NOMO-1 treated with dmso at 0.1 percent for 144 hours (cell line): ENCODE measurements at regions not wholly inside any gene's neighbourhood (a gene's known extent, or its start where the extent isn't known, plus 50 kb on each side); places are given as distances from the start of the nearest gene placed in this dataset.
"Not testable (repeated sequence)": the region's sequence is repeated elsewhere in the genome, so short reads cannot be mapped to it uniquely, and the experiment has no call there.

ENCODE experiments used
- DNase-seq: peaks from one replicate; lab custom pipeline; 2025; ENCODE audit not compliant: unreplicated experiment; lab: John Stamatoyannopoulos, UW

DNA sequence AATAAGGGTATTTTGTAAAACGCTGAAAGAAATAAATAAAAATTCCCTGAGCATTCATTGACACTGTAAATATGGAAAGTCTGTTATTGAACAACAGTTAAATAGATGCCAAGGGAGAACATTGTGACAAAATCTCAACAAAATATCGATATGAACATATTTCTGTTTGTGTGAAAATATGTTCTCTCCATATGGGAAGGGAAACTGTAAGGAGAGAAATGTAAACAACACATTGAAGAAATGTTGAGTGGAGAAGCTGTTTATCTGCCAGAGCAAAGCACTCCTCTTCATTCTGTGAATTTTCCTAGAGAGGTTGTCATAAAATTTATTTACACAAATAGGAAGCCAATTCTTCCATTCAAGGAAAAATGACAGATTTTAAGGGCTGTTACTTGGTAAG lies 57.1 kb upstream of the EOMES start:
- no peak for DNase-seq

DNA sequence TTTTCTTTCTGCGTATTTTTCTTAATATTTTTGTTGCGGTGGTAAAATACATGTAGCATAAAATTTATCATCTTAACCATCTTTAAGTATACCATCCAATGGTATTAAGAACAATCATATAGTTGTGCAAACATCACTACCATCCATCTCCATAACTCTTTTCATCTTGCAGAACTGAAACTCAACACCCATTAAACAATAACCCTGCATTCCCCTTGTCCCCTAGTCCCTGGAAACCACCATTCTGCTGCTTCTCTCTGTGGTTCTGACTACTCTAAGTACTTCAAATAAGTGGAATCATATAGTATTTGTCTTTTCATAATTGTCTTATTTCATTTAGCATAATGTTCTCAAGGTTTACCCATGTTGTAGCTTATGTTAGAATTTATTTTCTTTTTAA lies 67.3 kb upstream of the EOMES start:
- no peak for DNase-seq

DNA sequence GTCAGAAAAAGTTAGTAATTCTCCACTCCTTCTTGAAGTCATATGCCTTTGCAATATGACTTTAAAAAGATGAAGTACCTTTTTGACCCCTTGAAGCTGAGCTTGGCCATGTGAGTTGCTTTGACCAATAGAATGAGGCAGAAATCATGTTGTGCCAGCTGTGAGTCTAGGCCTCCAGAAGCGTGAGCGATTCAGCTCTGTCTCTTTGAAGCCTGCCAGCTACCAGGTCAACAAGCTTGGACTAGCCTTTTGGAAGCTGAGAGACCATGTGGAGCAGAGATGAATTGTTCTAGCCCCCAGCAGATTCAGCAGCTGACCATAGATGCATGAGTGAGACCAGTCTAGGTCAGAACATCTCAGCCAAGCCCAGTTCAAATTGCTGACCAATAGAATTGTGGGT lies 69.8 kb upstream of the EOMES start:
- no peak for DNase-seq

DNA sequence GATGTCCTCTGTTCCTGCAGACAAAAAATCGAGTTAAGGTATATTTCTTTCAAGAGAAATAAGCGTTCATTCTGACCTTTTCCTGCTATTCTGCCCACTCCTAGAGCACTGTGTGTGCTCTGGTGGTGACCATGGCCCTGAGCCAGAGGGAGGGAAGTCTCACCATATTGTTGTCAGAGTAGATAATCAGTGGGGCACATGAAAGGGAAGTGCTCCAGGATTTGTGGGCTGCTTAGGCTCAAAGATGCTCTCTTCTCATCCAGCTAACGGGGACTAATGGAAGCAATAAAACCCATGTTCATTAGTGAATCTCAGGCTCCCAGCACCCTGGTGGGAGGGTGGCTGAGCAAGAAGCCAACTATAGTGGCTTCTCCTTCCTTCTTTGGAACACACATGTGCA lies 70.7 kb upstream of the EOMES start:
- no peak for DNase-seq

DNA sequence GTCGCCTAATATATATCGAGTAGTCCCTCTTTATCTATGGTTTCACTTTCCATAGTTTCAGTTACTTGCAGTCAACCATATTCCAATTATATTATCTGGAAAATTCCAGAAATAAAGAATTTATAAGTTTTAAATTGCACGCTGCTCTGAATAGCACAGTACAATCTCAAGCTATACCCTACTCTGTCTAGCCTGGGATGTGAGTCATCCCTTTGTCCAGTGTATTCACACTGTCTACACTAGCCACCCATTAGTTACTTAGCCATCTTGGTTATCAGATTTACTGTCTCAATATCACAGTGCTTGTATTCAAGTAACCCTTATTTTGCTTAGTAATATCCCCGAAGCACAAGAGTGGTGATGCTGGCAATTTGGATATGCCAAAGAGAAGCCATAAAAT lies 72.1 kb upstream of the EOMES start:
- no peak for DNase-seq

DNA sequence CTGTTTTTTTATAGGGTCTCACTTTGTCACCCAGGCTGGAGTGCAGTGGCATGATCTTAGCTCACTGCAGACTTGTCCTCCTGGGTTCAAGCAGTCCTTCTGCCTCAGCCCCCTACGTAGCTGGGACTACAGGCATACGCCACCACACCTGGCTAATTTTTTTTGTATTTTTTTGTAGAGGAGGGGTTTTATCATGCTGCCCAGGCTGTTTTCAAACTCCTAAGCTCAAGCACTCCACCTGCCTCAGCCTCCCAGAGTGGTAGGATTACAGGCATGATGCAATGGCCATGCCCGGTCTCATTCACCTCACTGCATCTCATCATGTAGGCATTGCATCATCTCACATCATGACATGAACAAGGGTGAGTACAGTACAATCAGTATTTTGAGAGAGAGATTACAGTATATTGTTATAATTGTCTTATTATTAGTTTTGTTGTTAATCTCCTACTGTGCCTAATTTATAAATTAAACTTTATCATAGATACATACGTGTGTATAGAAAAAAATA lies 74.3 kb upstream of the EOMES start:
- DNase-seq = no peak

DNA sequence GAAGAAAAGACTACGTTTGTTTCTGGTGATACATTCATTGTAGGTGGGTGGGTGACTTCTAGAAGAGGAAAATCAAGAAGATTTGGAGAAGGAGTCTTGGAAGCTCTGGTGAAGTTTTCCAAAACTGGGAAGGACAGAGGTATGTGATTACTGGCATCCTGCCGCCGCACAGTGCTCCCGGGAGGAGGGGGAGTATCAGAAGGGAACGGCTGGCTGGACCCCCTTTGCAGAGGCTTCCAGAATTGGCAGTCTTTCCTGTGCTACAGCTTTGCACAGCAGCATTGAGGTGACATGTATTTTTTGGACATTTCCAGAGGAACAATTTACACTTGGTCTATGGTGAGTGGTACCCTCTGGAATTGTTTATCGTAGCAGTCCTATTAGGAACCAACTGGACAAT lies 75.7 kb upstream of the EOMES start:
- no peak for DNase-seq

DNA sequence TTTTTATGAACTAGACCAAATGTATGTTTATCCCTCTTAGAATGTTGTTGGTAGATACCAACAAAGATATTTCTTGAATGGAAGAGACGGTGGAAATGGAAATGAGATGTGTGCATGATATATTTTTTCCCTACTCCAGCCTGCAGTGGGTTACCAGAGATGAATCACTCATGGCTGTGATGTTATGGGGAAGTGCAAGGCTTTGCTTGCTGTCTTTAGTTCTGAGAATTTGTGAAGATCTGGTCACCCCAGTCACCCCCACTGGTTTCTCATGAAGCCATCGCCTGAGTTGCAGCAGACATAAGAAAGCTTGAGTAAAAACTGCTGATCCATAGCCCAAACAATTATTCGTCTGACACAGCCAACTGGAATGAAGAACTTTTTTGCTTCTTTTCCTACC lies 78.1 kb upstream of the EOMES start:
- DNase-seq = no peak

DNA sequence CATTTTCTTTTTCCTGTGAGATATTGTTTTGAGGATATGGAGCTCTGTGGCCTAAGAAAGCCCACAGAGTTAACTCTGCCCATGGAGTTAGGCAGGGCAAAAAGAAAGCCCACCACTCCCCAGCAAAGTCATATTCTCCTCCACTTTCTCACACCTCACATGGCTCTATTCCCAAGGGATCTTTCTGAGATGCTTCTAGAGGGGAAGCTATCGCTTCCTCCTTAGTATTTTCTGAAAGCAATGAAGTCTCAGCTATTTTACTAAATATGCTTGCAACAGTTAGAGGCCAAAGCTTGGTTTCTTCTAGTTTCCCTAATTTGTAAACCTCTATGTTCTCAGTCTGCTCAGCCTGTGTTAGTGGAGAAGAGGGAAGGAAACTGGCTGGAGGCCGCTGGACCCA lies 80.3 kb upstream of the EOMES start:
- no peak for DNase-seq

DNA sequence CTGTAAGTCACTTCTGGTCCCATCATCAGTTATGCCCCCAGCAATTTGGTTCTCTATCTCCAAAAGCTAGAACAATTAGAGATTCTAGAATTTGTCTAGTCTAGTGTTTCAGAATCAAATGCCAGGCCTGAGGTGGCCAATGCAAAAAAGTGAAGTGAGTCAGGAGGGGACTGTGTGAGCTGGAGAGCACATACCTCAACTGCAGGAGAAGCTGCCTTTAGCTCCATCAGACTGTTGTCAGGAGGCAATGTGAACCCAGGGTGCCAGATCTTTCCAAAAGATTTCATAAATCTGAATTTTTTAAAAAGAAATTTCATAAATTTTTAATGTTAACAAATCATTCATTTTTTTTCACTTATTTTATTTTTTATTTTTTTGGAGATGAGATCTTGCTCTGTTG lies 80.7 kb upstream of the EOMES start:
- no peak for DNase-seq

DNA sequence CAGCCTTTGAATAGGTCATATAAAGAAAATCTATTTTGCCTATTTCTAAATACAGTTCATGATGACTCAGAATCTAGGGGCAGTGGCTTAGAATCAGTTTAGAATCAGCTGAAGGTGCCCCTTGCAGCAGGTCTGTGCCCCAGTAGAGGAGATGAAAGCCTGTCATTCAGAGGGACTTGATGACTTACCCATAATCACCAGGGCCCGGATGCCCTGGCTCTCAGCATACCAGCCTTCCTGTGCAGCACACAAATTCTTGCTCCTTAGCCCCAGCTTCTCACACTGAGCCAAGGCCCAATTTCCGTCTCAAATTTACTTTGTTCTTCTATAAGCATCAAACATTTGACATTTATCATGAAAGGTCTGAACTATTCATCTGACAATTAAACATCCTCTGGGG lies 83.2 kb upstream of the EOMES start:
- DNase-seq = no peak

DNA sequence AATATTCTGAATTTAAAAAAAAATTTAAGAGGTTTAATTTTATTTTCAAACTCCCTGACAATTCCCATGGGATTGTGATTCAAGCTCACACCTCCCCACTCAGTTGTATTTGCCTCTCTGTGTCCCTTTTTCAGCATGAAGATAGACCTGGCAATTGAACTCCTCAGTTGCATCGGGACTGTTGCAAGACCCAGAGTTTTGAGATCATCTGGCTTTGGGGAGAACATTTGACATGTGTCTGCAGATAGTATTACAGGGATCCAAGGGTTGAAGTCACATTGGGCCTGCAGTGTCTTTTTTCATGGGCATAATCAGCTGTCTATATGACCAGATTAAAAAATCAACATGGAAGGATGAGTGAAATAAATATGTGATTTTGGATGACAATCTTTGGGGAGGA lies 91.1 kb upstream of the EOMES start:
- no peak for DNase-seq

DNA sequence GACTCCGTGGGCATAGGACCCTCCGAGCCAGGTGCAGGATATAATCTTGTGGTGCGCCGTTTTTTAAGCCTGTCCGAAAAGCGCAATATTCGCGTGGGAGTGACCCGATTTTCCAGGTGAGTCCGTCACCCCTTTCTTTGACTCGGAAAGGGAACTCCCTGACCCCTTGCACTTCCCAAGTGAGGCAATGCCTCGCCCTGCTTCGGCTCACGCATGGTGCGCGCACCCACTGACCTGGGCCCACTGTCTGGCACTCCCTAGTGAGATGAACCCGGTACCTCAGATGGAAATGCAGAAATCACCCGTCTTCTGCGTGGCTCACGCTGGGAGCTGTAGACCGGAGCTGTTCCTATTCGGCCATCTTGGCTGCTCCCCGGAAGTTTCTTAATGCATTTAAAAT lies 99.5 kb upstream of the EOMES start:
- not testable (repeated sequence) for DNase-seq

DNA sequence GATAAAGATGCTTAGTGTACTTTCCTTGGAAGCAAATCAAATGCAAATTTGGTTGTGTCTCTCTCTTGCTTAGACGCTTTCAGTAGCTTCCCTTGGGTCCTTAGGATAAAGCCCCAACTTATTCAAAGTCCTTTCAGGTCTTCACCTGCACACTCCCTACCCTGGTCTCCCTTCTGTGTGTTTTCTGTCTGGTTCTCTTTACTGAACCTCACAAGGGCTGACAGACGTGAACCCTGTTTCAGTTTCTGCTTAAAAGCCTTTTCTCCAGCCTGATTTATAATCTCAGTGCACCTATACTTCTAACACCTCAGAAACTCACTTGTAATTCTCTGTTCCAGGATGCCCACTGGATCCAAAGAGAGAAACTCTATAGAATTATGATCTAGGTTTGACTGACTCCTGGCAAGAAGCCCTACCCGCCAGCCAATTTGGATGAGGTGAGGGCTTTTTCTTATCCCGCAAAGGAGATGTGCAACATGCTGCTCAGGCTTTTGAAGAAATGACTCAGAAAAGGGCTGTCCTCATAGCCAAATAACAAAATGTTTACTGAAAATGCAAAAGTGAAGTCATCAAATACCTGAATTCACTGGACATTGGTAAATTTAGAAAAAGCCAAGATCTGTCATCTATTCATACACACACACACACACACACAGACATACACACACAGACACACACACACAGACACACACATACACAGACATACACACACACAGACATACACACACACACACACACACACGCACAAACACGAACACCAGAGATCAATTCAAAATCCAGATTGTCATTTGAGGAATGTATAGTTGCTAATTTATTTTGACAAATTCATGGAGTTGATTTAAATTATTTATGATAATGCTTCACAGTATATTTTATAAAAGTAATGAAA lies 102.4 kb upstream of the EOMES start:
- no peak for DNase-seq

DNA sequence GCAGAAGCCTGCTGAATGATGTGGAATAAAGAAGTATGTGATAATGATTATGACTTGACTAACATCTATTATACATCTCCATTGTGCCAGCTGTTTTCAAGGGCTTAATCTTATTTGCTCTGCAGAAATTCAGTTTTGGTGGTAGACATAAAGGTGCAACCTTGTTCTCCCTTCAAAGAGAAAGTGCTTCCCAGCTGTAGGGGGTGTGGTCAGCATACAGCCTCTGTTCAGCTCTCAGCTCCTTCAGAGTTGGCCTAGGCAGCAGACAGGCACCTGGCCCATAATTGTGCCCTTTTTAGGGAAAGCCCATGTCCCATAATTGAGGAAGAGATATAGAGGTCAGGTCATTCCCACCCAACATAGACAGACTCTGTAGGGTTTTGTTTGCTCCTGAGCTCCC lies 104.3 kb upstream of the EOMES start:
- no peak for DNase-seq

DNA sequence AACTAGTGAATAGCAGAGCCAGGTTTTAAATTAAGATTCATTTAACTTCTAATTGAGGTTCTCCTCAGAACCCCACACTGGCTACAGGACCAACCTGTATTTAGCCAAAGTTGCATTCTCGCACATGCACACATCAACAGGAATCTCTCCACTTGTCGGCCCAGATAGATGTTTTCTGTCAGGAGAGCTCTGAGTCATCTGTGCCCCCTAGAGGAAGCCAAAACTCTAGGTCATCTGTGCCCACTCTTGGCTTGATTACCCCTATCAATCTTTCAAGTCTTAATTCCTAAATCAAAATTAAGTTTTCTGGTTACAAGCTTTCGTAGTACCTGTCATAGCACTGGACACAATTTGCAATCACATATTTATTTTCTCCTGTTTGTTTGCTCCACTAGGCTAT lies 104.9 kb upstream of the EOMES start:
- no peak for DNase-seq

DNA sequence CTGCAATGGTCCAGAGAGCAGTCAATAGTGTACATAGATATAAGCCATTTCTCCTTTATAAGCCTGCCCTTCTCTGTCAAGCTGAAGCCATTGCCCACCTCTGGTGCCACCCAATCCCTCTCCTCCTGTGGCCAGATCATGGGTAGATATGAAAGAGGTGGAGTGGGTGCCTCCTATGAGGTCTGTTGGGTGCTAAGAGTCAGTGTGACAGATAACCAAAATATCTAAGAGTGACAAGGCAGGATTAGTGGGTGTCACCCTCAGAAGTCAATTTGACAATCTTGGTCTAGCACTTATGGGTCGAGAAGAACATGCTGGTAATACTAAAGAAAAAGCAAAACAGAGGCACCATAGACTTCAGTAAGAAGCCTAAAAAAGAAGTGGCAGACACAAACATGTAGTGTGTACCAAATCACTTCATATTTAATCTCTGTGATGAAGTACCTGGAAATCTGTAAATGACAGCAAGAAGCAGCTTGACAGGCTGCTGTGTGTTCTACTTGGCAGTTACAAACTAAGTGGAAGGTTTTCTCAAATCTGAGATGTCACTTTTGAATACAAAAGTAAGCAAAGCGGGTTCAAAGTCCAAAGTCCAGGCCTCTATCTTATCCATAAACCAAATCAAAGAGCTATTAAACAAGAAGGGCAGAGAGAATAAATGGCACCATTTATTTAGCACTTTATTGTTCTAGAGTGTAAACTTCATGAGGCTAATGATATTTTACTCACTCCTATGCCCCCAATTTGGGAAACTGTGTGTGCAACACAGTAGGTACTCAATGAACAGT lies 118.9 kb upstream of the EOMES start:
- DNase-seq = no peak

DNA sequence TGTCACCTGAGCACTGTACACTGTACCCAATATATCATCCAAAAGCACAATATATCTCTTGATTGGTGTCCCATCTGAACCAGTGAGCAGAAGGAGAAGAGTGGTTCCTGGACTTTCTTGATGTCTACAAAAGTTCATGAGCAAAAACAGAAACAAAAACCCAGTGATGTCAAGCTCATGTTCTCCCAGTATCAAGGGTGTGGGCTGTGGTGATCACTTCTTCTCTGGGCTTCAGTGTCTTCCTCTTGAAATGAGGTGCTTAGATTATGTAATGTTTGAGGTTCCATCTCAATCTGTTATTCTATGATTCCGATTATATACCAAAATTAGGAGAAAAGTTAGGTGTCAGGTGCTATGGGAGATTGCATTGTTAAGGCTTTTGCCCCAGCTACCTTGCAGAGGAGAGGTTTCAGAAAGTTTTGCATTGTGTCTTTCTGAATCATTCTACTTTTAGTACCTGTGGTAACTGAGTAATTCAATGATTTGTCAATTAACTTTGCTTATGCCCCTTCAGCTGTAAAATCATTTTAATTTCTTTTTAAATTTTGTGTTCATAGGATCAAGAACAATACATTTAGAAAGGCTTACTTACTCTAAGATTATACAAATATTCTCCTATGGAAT lies 122.0 kb upstream of the EOMES start:
- DNase-seq = no peak

DNA sequence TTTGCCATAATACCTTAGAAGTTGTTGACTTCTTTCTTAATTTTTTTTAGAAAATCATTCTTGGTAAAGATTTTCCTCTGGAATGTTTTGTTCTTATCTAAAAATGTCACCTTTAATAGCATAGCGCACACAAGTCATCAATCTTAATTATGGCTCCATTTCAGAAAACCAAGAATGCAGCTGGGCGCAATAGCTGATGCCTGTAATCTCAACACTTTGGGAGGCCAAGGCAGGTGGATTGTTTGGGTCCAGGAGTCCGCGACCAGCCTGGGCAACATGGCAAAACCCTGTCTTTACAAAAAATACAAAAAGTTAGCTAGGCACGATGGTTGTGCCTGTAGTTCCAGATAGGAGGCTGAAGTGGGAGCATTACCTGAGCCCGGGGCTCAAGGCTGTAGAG lies 125.6 kb upstream of the EOMES start:
- no peak for DNase-seq

DNA sequence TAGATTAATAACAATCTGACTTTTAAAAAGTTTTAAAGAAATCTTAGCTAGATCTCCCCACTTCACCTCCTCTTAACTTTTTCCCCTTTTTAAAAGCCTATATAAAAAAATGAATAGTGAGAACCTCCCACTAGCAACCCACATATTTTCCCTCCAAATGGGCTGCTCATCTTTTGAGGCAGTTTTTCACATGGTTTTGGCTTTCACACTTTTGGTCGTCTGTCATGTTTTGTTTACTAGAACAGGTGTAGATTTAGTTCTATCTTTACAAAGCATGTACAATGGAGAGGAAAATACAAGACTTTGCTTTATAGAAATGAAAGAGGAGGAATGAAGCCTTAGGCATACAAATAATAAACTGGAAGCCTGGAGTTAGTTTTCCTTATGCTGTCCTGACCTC lies 126.7 kb upstream of the EOMES start:
- no peak for DNase-seq

DNA sequence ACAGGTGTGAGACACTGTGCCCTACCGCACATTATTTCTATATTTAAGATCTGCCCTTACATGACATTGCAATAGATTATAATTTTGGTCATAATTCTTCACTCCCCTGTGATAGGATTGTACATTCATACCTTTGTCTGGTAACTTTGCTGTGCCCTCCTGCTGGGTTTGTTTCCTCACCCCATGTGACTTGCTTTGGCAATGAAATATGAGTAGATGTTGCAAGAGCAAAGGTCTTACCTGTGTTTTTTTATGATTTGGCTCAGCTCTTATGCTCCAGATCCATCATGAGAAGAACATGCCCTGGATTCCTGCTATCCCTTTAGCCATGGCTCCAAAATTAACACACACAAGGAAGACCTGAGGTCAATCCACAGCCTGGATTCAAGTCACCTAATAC lies 137.7 kb upstream of the EOMES start:
- DNase-seq = no peak
